Fibroblast of gingiva (primary cell): ENCODE measurements at regions not wholly inside any gene's neighbourhood (a gene's known extent, or its start where the extent isn't known, plus 50 kb on each side); places are given as distances from the start of the nearest gene placed in this dataset.

Experiments used
- DNase-seq: peaks from one replicate; pipeline ENCODE4 v3.0.0-alpha.2; 2011; ENCODE audit warnings: low read depth

DNA sequence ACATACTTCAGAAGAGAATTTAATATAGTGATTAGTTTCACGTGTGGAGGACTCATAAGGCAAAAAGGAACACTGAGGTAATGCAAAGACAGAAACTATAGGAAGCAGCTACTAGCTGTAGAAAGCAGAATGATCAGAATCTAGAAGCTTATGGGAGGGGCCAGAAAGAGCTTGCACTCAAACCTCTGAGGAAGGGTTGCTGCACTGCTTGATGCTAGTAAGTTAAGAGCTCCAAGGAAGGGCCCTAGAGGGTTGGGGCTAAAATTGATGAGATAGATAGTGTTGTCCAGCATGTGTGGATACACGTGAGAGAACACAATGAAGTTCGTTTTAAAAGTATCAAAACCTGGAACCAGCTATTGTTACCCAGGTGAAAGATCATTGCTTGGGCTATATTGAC, 311.1 kb downstream of the SLC6A15 start:
- DNase-seq = no peak

DNA sequence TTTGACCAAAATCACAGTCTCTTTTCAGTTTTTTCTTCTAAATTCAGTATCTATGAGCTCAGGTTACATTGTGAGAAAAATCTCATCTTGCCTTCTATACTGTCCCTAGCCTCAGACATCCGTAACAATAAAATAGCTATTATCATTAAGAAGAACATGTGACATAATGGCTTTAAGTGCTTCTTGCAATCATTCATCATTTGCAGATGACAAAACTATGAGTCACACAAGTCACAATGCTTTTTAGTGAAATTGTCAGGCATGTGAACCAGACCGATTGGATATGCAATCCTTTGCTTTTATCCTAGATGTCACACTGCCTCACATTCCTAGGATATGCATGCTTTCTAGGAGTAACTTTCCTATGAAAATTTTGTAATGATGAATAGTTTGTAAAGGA, 313.1 kb downstream of the SLC6A15 start:
- DNase-seq = peak; percentile 48

DNA sequence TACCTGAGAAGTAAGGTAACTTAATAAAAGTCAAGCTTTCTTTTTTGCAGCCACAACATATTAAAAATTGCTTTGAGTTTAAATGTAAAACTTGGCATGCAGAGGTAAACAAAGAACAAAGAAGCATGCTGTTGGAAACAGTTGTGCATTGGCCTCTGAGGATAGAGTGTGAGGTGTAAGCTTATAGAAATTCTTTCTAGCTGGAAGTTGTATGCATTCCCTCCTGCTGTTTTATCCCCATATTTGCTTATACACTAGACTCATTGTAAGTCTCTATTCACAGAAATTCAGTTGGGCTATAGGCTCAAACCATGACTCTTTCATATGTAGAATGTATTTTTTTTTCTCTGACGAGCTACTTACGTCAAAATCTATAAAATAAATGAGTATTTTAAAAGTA, 316.3 kb downstream of the SLC6A15 start:
- DNase-seq = no peak

DNA sequence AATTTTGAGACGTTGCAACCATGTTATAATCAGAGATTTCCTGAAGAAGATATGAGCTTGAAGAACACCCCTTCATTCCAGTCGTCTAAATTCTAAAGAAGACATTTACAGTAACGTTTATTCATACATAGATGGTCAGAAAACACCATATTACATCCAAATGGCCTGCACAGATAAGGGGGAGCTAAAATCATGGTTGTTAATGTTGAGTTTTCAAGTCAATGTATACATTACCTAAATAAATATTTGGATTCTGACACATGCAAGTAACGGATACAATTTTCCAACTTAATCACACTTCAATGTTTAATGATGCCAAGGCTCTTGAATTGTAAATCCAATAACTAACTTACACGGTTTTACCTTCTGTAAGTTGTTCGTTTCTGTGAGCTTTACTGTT, 318.4 kb downstream of the SLC6A15 start:
- no peak for DNase-seq

DNA sequence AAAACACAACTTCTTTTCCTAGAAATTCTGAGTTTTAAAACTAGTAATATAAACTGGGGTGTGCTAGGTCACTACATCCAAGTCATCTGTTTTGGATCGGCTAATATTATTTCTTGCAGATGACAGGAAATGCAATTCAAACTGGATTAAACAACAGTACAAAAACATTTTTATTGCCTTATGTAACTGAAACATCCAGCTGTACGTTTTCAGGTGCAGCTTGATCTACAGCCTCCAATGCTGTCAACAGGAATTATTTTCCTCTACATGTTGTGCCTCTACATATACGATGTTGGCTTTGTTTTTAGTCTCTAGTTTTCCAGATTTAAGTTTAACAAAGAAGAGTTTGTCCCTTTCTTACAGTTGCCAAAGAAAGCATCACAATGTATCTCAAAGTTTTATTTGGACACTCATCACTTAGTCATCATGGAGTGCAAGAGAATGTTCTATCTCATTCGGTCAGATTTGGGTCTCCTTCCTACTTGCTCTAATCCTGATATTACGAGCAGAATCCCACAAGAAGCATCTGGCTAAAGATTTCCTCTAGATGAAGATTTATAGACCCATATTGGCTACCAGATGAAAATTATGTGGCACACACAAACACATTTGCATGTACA, 326.7 kb downstream of the SLC6A15 start:
- DNase-seq = no peak

DNA sequence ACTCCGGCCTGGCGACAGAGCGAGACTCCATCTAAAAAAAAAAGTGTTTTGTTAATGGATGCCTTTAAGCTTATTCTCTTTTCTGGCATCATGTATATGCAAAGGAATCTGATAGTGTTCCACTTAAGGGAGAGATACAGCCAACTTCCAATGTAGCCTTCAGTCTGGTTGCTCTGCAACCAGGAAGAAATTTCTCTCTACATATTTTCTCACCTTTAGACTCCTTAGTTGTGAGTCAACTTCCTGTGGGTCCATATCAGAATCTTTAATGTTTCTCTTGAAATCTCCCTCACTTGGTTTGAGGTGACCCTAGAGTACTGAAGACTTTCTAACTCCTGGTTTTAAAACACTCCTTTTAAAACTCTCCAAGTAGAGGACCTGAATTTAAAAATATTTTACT, 340.4 kb downstream of the SLC6A15 start:
- DNase-seq = no peak

DNA sequence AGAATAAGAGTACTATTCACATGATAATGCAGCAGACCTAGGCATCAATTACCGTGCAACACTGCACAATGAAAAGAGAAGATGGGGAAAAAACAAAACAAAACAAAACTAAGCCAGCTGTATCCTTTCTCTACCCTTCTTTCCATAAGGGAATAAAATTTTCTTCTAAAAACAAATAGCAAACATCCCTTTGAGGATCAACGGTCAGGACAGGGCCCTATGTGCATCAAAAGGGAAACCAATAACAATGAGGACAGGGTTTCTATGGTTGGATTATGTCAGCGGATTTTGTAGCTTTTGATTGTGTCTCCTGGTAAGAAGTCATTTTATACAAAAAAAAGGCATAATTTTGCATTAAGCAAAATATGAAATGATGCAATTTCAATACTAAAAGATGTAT, 350.3 kb downstream of the SLC6A15 start:
- DNase-seq = no peak

DNA sequence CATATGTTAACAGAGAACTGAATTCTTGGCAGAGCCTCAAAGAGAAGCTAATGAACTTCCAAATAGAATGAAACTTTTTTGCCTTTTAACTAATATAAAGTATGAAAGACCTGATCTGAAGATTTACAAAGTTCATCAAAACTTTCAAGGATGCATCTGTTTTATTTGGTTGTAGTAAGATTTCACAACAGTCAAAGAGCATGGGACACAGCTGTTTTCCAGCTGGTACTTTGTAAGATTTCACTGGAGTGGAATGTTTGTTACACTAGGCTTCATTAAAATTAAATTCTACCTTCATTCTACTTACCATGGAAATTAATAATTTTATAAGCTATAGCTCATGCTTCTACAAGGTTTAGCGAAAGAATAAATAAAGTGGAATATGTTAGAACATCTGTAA, 351.2 kb downstream of the SLC6A15 start:
- peak; percentile 36 for DNase-seq

DNA sequence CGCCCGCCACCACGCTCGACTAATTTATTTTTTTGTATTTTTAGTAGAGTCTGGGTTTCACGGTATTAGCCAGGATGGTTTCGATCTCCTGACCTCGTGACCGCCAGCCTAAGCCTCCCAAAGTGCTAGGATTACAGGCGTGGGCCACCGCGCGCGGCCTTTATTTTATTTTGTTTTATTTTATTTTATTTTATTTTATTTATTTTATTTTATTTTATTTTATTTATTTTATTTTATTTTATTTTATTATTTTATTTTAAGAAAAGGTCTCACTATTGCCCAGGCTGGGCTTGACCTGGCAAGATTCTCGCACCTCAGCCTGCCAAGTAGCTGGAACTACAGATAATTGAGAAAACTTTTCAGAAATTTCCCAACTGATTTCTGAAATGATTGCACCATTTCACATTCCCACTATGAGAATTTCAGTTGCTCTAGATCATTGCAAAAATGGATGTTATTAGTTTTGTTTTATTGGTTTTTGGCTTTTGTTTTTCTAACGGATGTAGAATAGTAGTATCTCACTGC, 358.3 kb downstream of the SLC6A15 start:
- peak; percentile 13 for DNase-seq

DNA sequence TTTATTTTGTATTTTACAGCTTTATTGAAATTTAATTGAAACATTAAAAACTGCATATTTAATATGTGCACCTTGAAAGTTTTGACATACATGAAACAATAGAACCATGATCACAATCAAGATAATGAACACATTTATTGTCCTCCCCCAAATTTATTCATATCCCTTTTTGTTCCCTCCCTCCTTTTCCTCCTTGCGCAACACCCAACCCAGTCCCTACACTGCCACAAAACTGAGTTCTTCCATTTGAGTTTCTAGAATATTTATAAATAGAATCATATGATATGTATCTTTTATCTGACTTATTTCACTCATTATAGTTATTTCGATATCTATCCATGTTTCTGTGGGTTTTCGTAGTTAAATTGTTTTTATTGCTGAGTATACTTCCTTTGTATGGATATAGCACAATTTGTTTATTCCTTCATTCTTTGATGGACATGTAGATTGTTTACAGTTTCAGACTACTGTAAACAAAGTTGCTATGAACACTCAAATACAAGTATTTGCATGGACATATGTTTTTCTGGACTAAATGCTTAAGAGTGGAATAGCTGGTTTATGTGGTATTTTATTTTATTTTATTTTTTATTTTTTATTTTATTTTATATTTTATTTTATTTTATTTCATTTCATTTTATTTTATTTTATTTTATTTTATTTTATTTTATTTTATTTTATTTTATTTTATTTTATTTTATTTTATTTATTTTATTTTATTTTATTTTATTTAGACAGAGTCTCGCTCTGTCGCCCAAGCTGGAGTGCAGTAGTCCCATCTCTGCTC, 359.1 kb downstream of the SLC6A15 start:
- DNase-seq = no peak

DNA sequence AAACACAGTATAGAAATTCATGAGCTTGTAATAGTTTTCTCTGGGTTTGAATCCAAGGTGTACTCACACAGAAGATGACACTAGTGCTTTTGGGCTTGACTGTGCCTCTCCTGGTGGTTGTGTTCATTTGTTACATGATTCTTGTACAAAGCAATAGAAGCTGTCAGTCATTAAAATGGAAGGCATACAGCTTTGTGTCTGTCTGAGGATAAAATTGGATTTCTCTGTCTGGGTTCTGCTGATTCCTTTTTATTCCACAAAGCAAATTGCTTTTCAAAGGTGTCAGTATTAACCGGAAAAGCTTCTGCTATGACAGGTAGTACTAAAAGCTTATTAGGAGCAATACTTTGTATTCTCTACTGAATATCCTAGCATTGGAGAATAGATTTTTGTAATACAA, 361.2 kb downstream of the SLC6A15 start:
- DNase-seq = no peak

DNA sequence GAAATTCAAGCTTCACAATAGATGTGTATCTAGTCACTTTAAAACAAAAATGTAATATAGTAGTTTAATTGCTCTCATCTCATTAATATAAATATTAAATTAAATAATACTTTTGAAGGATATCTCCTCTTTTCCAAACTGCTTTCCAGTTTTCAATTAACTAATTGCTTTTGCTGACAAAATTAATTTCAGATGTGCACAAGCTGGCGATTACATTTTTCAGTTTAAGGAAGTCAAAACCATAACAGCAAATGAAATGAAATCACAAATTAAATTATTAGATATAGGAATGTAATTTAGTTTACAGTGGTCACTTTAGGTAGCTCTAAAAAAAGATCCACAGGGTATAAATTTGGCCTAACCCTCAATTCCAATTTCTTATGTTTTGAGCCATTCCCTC, 362.1 kb downstream of the SLC6A15 start:
- no peak for DNase-seq

DNA sequence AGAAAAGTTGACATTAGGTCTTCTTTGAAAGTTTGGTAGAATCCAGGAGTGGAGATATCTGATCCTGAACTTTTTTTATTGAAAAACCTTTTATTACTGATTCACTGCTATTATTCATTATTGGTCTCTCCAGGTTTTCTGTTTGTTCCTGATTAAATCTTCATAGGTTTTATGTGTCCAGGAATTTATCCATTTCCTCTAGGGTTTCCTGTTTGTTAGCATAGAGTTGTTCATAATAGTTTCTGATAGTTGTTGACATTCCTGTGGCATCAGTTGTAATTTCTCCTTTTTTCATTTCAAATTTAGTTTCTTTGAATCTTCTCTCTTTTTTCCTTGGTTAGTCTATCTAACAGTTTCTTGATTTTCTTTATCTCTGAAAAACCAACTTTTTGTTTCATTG, 370.3 kb downstream of the SLC6A15 start:
- DNase-seq = no peak

DNA sequence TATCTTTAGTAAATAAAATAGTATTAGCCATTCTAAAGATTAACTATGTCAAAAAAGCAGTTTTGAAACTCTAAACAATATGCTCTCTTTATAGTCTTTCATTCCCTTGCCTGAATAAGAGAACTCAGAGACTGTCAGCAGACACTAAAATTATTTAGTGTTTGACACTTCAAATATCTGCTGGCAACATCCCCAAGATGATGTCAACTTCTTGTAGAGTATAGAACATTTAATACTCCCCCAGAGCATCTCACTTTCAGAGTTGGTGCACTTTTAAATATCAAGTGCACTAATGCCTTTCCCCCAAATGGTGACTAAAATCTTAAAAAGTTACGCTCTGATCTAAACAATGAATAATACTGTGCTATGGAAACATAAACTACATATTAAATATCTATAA, 374.9 kb downstream of the SLC6A15 start:
- DNase-seq = no peak

DNA sequence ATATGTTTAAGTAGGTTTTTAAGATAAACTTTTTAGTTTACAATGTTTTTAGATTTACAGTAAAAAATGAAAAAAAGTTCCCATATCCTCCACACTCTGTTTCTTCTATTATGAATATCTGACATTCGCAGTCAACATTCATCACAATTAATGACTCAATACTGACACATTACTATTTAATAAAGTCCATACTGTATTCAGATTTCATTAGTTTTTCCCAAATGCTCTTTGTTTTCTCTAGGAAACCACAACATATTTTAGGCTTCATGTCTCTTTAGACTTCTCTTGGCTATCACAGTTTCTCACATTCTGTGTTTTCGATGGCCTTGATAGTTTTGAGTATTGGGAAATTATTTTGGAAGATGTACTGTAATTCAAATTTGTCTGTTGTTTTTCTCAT, 399.8 kb downstream of the SLC6A15 start:
- no peak for DNase-seq

DNA sequence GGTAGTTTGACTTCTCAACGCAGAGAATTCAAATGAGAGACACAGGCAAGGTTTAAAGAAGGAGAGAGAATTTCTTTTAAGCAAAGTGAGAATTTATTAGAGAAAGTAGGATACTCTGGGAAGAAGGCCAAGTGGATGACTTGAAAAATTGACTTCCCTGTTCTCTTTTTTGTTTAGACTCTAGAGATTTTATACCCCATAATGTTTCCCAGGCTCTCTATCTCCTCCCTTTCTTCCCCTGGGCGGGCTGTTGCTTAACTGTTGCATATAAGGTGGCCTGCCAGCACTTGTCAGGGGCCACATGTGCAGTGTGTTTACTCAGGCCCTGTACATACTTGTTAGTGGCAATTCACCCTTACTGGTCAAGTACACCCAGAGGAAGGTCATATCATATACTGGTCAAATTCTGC, 403.7 kb downstream of the SLC6A15 start:
- DNase-seq = peak; percentile 72

DNA sequence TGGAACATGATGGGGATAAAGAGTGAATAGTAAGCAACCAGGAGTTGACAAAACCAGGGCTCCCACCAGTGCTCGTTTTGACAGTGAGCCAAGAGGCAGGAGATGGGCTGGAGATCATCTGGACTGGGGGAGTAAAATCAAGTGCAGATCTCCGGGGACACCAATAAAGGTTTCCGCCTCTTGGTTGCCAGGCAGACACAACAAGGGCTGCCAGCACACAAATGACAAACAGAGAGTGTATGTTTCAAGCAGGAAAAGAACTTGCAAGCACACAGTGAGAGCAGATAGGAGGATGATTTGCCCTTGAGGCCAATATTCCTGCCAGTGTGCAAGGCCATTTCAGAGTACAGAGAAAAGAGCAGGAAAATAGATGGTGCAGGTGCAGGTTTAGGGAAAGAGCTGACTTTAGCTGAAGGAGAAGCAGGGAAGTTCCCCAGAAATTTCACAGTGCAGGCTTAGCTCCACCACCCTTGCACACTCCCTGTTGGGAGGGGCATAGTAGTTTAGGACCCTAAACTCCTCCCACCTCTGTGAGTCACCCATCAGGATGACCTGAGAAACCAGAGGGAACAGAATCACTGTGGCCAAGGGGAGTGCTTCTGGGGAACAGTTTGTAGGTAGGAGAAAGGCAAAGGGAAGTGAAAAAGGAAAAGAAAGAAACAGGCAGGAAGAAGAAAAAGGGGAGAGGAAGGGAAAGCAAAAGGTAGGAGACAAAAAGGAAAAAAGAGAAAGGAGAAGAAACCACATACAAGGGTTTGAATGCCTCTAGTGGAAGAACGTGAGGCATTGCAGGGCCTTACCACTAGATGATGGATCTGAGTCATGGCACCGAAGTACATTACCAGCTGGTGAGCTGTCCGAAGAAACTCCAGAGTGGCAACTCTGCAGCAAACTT, 404.4 kb downstream of the SLC6A15 start:
- DNase-seq = peak; percentile 84

DNA sequence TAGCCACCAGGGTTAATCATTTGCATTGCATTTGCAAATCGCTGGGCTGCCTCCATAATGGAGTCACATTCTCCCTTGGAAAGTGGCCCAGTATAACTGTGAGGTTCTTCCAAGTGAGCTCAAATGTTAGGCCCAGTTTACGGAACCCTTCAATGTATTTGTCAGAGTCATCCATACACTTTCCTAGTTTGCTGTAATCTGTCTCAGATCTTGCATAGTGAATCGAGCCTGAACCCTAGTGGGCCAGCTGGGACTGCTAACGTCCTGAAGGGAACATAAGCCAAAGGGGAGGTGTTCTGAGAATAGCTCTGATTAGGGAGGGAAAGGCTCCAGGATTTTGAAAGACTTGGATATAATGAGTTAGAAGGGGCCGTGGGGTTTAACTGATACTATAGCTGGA, 406.3 kb downstream of the SLC6A15 start:
- DNase-seq = peak; percentile 48

DNA sequence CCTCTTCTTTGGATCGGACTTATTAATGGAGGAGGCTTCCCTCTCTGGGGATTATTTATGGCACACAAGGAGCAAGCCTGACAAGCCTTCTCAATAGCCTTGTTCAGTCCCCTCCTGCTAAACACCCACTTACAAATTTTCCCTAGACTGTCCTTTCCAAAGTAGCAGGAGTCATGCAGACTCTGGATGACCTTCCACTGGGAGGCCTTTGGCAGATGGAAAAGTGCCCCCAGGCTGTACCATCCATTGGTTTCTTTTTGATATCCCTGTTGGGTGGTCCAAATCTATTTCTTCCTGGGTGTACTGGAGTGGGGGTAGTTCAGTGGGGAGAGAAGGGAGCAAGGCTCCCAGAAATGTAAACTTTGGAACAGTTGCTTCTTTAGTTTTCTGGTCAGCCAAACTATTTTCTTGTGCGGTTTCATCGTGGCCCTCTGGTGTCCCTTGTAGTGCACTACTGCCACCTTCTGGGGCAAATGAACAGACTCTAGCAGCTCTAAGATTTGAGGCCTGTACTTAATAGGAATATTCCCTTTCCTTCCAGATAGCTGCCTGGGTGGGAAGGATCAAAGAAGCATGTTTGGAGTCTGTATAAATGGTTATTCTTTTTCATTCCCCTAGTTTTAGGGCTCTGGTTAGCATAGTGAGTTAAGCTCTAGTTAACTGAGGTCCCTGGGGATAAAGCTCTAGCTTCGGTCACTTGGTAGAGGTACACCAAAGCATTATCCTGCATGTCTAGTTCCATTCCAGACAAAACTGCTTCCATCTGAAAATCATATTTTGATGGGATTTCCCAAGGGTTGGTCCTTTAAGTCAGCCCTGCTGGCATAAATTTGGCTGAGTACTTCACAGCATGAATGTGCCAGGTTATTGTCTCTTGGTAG, 409.5 kb downstream of the SLC6A15 start:
- peak; percentile 72 for DNase-seq

DNA sequence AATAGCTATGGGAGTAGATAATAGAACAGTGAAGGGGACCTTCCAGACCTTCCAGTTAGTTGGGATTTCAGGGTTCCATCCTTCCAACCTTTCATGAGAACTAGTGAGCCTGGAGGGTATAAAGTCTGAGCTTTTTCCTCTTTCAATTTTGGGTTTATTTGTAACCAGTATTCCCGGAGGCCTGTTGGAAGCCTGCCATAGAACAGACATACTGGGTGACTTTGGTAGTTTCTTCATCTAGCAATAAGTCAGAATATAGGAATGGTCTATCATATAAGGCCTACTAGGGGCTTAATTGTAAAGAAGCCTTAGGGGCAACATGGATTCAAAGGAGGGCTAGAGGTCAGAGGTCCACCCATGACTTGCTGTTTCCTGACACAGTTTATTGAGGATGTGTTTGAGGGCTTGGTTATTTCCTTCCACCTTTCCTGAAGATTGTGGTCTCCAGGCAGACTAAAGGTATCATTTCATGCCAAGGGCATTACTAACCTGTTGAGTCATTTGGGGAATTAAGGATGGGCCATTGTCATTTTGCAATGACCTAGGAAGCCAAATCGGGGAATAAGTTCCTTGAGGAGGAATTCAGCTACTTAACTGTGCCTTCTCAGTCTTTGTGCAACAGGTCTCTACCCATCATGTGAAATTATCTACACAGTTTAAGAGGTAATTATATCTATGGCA, 410.3 kb downstream of the SLC6A15 start:
- DNase-seq = no peak

DNA sequence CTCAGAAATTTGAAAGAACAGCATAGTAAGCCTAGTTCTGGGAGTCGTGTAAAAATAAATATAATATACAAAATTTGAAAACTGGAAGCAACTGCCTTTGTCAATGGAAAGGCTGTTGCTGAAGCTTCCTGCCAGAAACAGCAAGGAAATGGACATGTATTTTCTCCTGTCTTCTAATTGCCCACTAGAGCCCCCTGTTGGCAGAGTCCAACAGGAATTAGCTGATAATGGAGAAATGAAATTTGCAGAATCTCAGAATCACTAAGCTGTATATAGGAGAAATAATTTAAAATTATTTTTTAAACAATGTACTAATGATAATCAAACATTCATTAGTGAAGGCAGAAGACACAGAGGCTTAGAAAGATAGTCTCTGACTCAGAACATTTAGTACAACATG, 414.8 kb downstream of the SLC6A15 start:
- no peak for DNase-seq
